K562 (cell line): ENCODE measurements at regions not wholly inside any gene's neighbourhood (a gene's known extent, or its start where the extent isn't known, plus 50 kb on each side); places are given as distances from the start of the nearest gene placed in this dataset.

Experiments used
- ATAC-seq: fragments of 200-7000 bp; cut with Tn5 transposase; 3 replicates; pipeline ENCODE4 v1.9.1; 2020; ENCODE audit warnings: moderate library complexity
- BruUV-seq: library from RNA; stranded (reverse); fragments of 400-500 nt; replicated peaks from 2 replicates; lab custom pipeline; 2021; lab: Mats Ljungman, UMichigan
- CTCF ChIA-PET: fragments of 300-600 bp; formaldehyde crosslinking; extraction: SDS; loops from one replicate; lab custom pipeline; 2021; ENCODE audit warnings: low intra/inter-chr PET ratio; lab: Yijun Ruan, JAX
- POLR2A ChIA-PET: fragments of 300-600, 350-650 bp; sonication (Branson Sonifier 250); formaldehyde crosslinking; extraction: SDS; loops from one replicate; lab custom pipeline; 2021; ENCODE audit warnings: antibody characterized with exemption, inconsistent platforms; lab: Yijun Ruan, JAX
- DNase-seq, 4 experiments: peaks; one replicate each; pipeline versions ENCODE4 v3.0.0 to v3.0.0-alpha.2; 2011 to 2018; ENCODE audit warnings: low spot score in 3 of 4, mixed read lengths in 3 of 4; ENCODE audit errors: extremely low read depth in 1 of 4
- FAIRE-seq: peaks from 2 replicates; lab custom pipeline; 2011; peaks lifted over from hg19 to GRCh38; lab: Jason Lieb, UNC
- H2AFZ ChIP-seq: 2 replicates; pipeline ENCODE4 v1.6.0; 2011; ENCODE audit warnings: low read depth, low read length, control low read depth, inconsistent platforms
- H3K27ac ChIP-seq: fragments of 200-600 bp; 3 replicates; pipeline ENCODE4 v1.8.0; 2011; ENCODE audit warnings: low read depth, mild to moderate bottlenecking, control low read depth, inconsistent platforms, low read length, moderate library complexity, mixed read lengths; ENCODE audit errors: extremely low read depth
- H3K27me3 ChIP-seq, 2 experiments: fragments of 300-600 bp in 1 of 2; 2 replicates in 1 of 2; 3 replicates in 1 of 2; pipeline versions ENCODE4 v1.6.0 to v1.8.0; 2011; ENCODE audit warnings: inconsistent platforms in 2 of 2, low read length in 2 of 2, mild to moderate bottlenecking in 1 of 2, mixed read lengths in 1 of 2, moderate library complexity in 1 of 2; ENCODE audit not compliant: control insufficient read depth in 2 of 2, insufficient read depth in 2 of 2
- H3K36me3 ChIP-seq: fragments of 300-600 bp; 3 replicates; pipeline ENCODE4 v1.8.0; 2011; ENCODE audit warnings: mild to moderate bottlenecking, low read length, inconsistent platforms; ENCODE audit not compliant: control insufficient read depth, insufficient read depth
- H3K4me1 ChIP-seq, 2 experiments: fragments of 200-600 bp in 1 of 2; replicated peaks in 1 of 2; 2 replicates in 1 of 2; 3 replicates in 1 of 2; pipeline versions ENCODE4 v1.5.1 to v1.8.0; 2011; ENCODE audit warnings: inconsistent platforms in 2 of 2, low read length in 2 of 2, mild to moderate bottlenecking in 1 of 2, mixed read lengths in 1 of 2, moderate library complexity in 1 of 2; ENCODE audit not compliant: control insufficient read depth in 2 of 2, insufficient read depth in 2 of 2
- H3K4me2 ChIP-seq: 2 replicates; pipeline ENCODE4 v1.6.1; 2011; ENCODE audit warnings: low read length, control low read depth, inconsistent platforms, mixed read lengths; ENCODE audit not compliant: insufficient read depth
- H3K4me3 ChIP-seq: fragments of 200-600 bp; sonication (generic), shearing (Covaris generic); 2 replicates; pipeline ENCODE4 v1.5.1; 2016; ENCODE audit warnings: control low read depth, inconsistent platforms
- H3K79me2 ChIP-seq: fragments of 200-600 bp; 3 replicates; pipeline ENCODE4 v1.8.0; 2011; ENCODE audit warnings: low read length, inconsistent platforms; ENCODE audit not compliant: control insufficient read depth, insufficient read depth
- H3K9ac ChIP-seq, 2 experiments: 2 replicates each; pipeline versions ENCODE4 v1.6.0 to v1.6.1; 2011; ENCODE audit warnings: low read depth in 2 of 2, low read length in 2 of 2, control low read depth in 1 of 2, inconsistent platforms in 1 of 2, mild to moderate bottlenecking in 1 of 2, mixed read lengths in 1 of 2; ENCODE audit not compliant: insufficient read depth in 1 of 2
- H3K9me1 ChIP-seq: one replicate; pipeline ENCODE4 v1.6.0; 2011; ENCODE audit warnings: inconsistent platforms, mild to moderate bottlenecking, low read length, moderate library complexity; ENCODE audit not compliant: control insufficient read depth, insufficient read depth
- H3K9me3 ChIP-seq: replicated peaks from 2 replicates; pipeline ENCODE4 v1.5.1; 2011; ENCODE audit warnings: low read depth, low read length, inconsistent platforms; ENCODE audit not compliant: control insufficient read depth, insufficient read depth
- H4K20me1 ChIP-seq: replicated peaks from 2 replicates; pipeline ENCODE4 v1.6.1; 2011; ENCODE audit warnings: low read length, inconsistent platforms, mixed read lengths; ENCODE audit not compliant: control insufficient read depth, insufficient read depth
- CHCHD3 ChIP-seq: fragments of 250-450 bp; sonication (Bioruptor Pico); IDR thresholded peaks from 2 replicates; pipeline ENCODE4 v2.1.2; 2022; ENCODE audit warnings: mild to moderate bottlenecking
- HMG20B ChIP-seq: fragments of 250-450 bp; sonication (Bioruptor Pico); IDR thresholded peaks from 2 replicates; pipeline ENCODE4 v1.5.0; 2021; ENCODE audit warnings: mild to moderate bottlenecking
- MCM7 ChIP-seq, 2 experiments: fragments of 450-650 bp; IDR thresholded peaks; 2 replicates each; pipeline ENCODE4 v1.6.1; 2016 to 2018
- MTA1 ChIP-seq: fragments of 450-650 bp; IDR thresholded peaks from 2 replicates; pipeline ENCODE4 v1.6.1; 2017; ENCODE audit warnings: borderline replicate concordance
- NFATC3 ChIP-seq: fragments of 450-650 bp; IDR thresholded peaks from 2 replicates; pipeline ENCODE4 v1.6.1; 2017; ENCODE audit warnings: mild to moderate bottlenecking
- RAD21 ChIP-seq, 2 experiments: fragments of 250-450 bp in 1 of 2; fragments of 450-650 bp in 1 of 2; sonication (Bioruptor Pico) in 1 of 2; formaldehyde crosslinking in 1 of 2; IDR thresholded peaks in 1 of 2; conservative IDR thresholded peaks in 1 of 2; 2 replicates each; pipeline versions ENCODE4 v1.4.0 to v1.8.0; 2020 to 2022; ENCODE audit warnings: mild to moderate bottlenecking in 2 of 2, moderate library complexity in 1 of 2
- RBM22 ChIP-seq: fragments of 200-400 bp; formaldehyde crosslinking; IDR thresholded peaks from 2 replicates; pipeline ENCODE4 v1.6.1; 2018; ENCODE audit warnings: low read length, low read depth; ENCODE audit not compliant: poor library complexity, severe bottlenecking
- SMAD4 ChIP-seq: fragments of 250-450 bp; sonication (Bioruptor Pico); conservative IDR thresholded peaks from 2 replicates; pipeline ENCODE4 v1.8.0; 2021; ENCODE audit warnings: inconsistent platforms, mild to moderate bottlenecking, moderate library complexity
- SMARCB1 ChIP-seq: IDR thresholded peaks from 2 replicates; pipeline ENCODE4 v1.6.1; 2011; ENCODE audit warnings: improper control_type of control experiment, low read depth; ENCODE audit not compliant: insufficient read length
- ZNF764 ChIP-seq: fragments of 250-450 bp; sonication (Bioruptor Pico); IDR thresholded peaks from 2 replicates; pipeline ENCODE4 v1.4.0; 2020; ENCODE audit warnings: low read depth, mild to moderate bottlenecking, moderate library complexity
- ZSCAN32 ChIP-seq: fragments of 450-650 bp; formaldehyde crosslinking; IDR thresholded peaks from 2 replicates; pipeline ENCODE4 v1.4.0; 2020; ENCODE audit warnings: mild to moderate bottlenecking, moderate library complexity
- WGBS: fragments of 100-300 bp; shearing (Covaris generic); methylation state at CpG from one replicate; pipeline ENCODE4 v1.1.6; 2016; ENCODE audit warnings: low coverage, mixed read lengths; ENCODE audit not compliant: insufficient coverage; ENCODE audit errors: missing lambda C conversion rate; 5-methylcytosine and 5-hydroxymethylcytosine counted together
- in situ Hi-C: fragments of 300-500 bp; cut with MboI; formaldehyde crosslinking; loops from 4 replicates; pipeline ENCODE4 v1.15.0; 2018; ENCODE audit warnings: inconsistent platforms, mixed read lengths
- intact Hi-C: fragments of 100-400 bp; cut with micrococcal nuclease; formaldehyde crosslinking; loops from 2 replicates; pipeline ENCODE4 v1.14.2; 2022
- TF ChIP-seq, protein P1 (sequence below): fragments of 450-650 bp; formaldehyde crosslinking; IDR thresholded peaks from 2 replicates; pipeline ENCODE4 v1.4.0; 2020; ENCODE audit warnings: mild to moderate bottlenecking, moderate library complexity
- TF ChIP-seq, protein P2 (sequence below): conservative IDR thresholded peaks from 2 replicates; pipeline ENCODE4 v1.6.1; 2011; ENCODE audit warnings: low read depth, mild to moderate bottlenecking, low read length; ENCODE audit not compliant: control insufficient read depth

DNA sequence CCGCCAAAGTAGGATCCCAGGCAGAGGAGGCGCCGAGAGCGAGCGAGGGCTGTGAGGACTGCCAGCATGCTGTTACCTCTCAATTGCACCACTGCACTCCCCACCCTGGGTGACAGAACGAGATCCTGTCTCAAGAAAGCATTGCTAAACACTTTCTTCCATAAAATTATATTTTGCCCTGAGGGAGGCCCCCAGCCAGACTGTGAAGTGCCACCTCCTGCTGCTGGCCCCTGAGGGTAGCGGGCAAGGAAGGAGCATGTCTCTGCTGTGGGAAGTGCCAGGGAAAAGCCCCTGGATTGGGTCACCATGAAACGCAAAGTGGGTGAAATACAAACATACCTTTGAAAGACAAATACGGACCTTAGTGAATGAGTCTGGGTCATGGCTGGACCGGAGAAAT lies 78.0 kb upstream of the AMZ2 start:
- no peaks in the 10 kb centered on the region for H4K20me1 ChIP-seq
- H3K79me2 ChIP-seq: no peaks in the 10 kb centered on the region
- no peak for ATAC-seq
- H3K9me1 ChIP-seq: no peaks in the 10 kb centered on the region
- no peak overlapping the region for H3K27ac ChIP-seq
- in situ Hi-C loops (loop anchor here (10.0 to 25.0 kb wide), 2 partner anchors 295 to 592 kb away; no protein-coding TSS in a partner anchor), intact Hi-C loops (loop anchor here (10.0 kb wide), 1 partner anchor 75 kb away; the partner anchor contains the start of gene AMZ2)
- no peaks in the 10 kb centered on the region for H3K9me3 ChIP-seq
- H2AFZ ChIP-seq: no peak overlapping the region
- no peak overlapping the region for H3K9ac ChIP-seq
- no peak overlapping the region for H3K4me2 ChIP-seq
- BruUV-seq: no TSS peak
- no peaks in the 10 kb centered on the region for H3K36me3 ChIP-seq
- peaks cover 0 to 6% of the 10 kb centered on the region in 2 experiments; a peak in 3 of 5 replicates for H3K4me1 ChIP-seq
- FAIRE-seq: no peak
- no peak for TF ChIP-seq MTA1
- TF ChIP-seq, protein P1, sequence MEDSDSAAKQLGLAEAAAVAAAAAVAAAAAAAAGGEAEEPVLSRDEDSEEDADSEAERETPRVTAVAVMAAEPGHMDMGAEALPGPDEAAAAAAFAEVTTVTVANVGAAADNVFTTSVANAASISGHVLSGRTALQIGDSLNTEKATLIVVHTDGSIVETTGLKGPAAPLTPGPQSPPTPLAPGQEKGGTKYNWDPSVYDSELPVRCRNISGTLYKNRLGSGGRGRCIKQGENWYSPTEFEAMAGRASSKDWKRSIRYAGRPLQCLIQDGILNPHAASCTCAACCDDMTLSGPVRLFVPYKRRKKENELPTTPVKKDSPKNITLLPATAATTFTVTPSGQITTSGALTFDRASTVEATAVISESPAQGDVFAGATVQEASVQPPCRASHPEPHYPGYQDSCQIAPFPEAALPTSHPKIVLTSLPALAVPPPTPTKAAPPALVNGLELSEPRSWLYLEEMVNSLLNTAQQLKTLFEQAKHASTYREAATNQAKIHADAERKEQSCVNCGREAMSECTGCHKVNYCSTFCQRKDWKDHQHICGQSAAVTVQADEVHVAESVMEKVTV (CRISPR knock-in tag): no peak
- TF ChIP-seq SMAD4 (CRISPR knock-in tag): no peak
- no peak for TF ChIP-seq NFATC3
- no peak for TF ChIP-seq RAD21 (CRISPR knock-in tag; conservative IDR thresholded peaks at IDR 0.05 in 1 of 2, IDR thresholded peaks at IDR 0.05 in 1 of 2)
- TF ChIP-seq MCM7 (IDR thresholded peaks at IDR 0.05): no peak
- no peak for TF ChIP-seq ZSCAN32 (CRISPR knock-in tag)
- no peak for TF ChIP-seq SMARCB1
- no peak for TF ChIP-seq RBM22
- TF ChIP-seq HMG20B: no peak
- TF ChIP-seq, protein P2, sequence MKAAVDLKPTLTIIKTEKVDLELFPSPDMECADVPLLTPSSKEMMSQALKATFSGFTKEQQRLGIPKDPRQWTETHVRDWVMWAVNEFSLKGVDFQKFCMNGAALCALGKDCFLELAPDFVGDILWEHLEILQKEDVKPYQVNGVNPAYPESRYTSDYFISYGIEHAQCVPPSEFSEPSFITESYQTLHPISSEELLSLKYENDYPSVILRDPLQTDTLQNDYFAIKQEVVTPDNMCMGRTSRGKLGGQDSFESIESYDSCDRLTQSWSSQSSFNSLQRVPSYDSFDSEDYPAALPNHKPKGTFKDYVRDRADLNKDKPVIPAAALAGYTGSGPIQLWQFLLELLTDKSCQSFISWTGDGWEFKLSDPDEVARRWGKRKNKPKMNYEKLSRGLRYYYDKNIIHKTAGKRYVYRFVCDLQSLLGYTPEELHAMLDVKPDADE: no peak
- no peak for TF ChIP-seq ZNF764 (CRISPR knock-in tag)
- TF ChIP-seq CHCHD3: no peak
- H3K27me3 ChIP-seq: no peaks in the 10 kb centered on the region; a peak in 1 of 5 replicates
- no peak overlapping the region for H3K4me3 ChIP-seq
- no peak for DNase-seq
- POLR2A ChIA-PET: no interaction called here
- CTCF ChIA-PET: no interaction called here
- WGBS: 30% methylated on average over 10 of the region's 10 CpGs
